ENCODE measurements at regions not wholly inside any gene's neighbourhood (a gene's known extent, or its start where the extent isn't known, plus 50 kb on each side); places are given as distances from the start of the nearest gene placed in this dataset.

GRCh38 chr9:86764671-86765343 lies 182.5 kb downstream of the GAS1 start:
- intact Hi-C loops (cut with DNase I; ENCODE audit: low total_unique reads) = no loop called here
- TF ChIP-seq CTCF (IDR thresholded peaks at IDR 0.05 in 8 of 11, conservative IDR thresholded peaks at IDR 0.05 in 3 of 11) (no peak), POLR2AphosphoS5 (IDR thresholded peaks at IDR 0.05) (no peak), POLR2A (IDR thresholded peaks at IDR 0.05) (no peak)
- Histone ChIP-seq H3K4me3 (no peak overlapping the region), H3K9me3 (no peaks in the 10 kb centered on the region), H3K4me1 (no peaks in the 10 kb centered on the region), H3K36me3 (no peaks in the 10 kb centered on the region), H3K27ac (peak overlapping the region in 2 of 8 donors; percentile 10 to 17), H3K27me3 (replicated peaks in 1 of 7) (no peaks in the 10 kb centered on the region)
- WGBS, 5 donors = 94 to 95% (median 95%) methylated on average over 12 to 13 of the region's 13 CpGs
- no peak for DNase-seq

- no peaks in the 10 kb centered on the region for H3K4me1 ChIP-seq
- TF ChIP-seq POLR2AphosphoS5 (IDR thresholded peaks at IDR 0.05) = no peak
- no peak for TF ChIP-seq CTCF (IDR thresholded peaks at IDR 0.05 in 8 of 11, conservative IDR thresholded peaks at IDR 0.05 in 3 of 11)
- no peak for TF ChIP-seq POLR2A (IDR thresholded peaks at IDR 0.05)
- no peak overlapping the region for H3K4me3 ChIP-seq
- H3K27ac ChIP-seq = peak overlapping the region in 2 of 8 donors; percentile 10 to 17
- 75 to 86% (median 80%) methylated on average over 11 of the region's 11 CpGs for WGBS, 5 donors
- no peaks in the 10 kb centered on the region for H3K9me3 ChIP-seq
- H3K27me3 ChIP-seq (replicated peaks in 1 of 7) = no peaks in the 10 kb centered on the region
- H3K36me3 ChIP-seq = no peaks in the 10 kb centered on the region
- DNase-seq = no peak
- intact Hi-C loops (cut with DNase I; ENCODE audit: low total_unique reads) = no loop called here
Measured at GRCh38 chr9:86764221-86764624, 183.1 kb downstream of the GAS1 start.

GRCh38 chr9:86763791-86764190 lies 183.5 kb downstream of the GAS1 start:
- no peak for DNase-seq
- Histone ChIP-seq H3K27ac (peak overlapping the region in 2 of 8 donors; percentile 10 to 17), H3K9me3 (no peaks in the 10 kb centered on the region), H3K4me1 (no peaks in the 10 kb centered on the region), H3K36me3 (no peaks in the 10 kb centered on the region), H3K4me3 (no peak overlapping the region), H3K27me3 (replicated peaks in 1 of 7) (no peaks in the 10 kb centered on the region)
- TF ChIP-seq POLR2AphosphoS5 (IDR thresholded peaks at IDR 0.05) (no peak), CTCF (IDR thresholded peaks at IDR 0.05 in 8 of 11, conservative IDR thresholded peaks at IDR 0.05 in 3 of 11) (no peak), POLR2A (IDR thresholded peaks at IDR 0.05) (no peak)
- intact Hi-C loops (cut with DNase I; ENCODE audit: low total_unique reads) = no loop called here
- 73 to 82% (median 78%) methylated on average over 2 of the region's 2 CpGs for WGBS, 5 donors

GRCh38 chr9:86757382-86757720 lies 190.0 kb downstream of the GAS1 start:
- intact Hi-C loops (cut with DNase I; ENCODE audit: low total_unique reads) = no loop called here
- TF ChIP-seq CTCF (IDR thresholded peaks at IDR 0.05 in 8 of 11, conservative IDR thresholded peaks at IDR 0.05 in 3 of 11) (no peak), POLR2A (IDR thresholded peaks at IDR 0.05) (no peak), POLR2AphosphoS5 (IDR thresholded peaks at IDR 0.05) (no peak)
- H3K9me3 ChIP-seq = no peaks in the 10 kb centered on the region
- H3K4me3 ChIP-seq = no peak overlapping the region
- no peak overlapping the region for H3K27ac ChIP-seq
- no peaks in the 10 kb centered on the region for H3K36me3 ChIP-seq
- no peaks in the 10 kb centered on the region for H3K4me1 ChIP-seq
- no peaks in the 10 kb centered on the region for H3K27me3 ChIP-seq (replicated peaks in 1 of 7)
- no peak for DNase-seq
- 58 to 91% (median 85%) methylated on average over 1 of the region's 1 CpG for WGBS, 5 donors

All from spleen (tissue), 11 donors.